Thymus (tissue), 11 donors: ENCODE measurements at regions not wholly inside any gene's neighbourhood (a gene's known extent, or its start where the extent isn't known, plus 50 kb on each side); places are given as distances from the start of the nearest gene placed in this dataset.

ENCODE experiments used
- DNase-seq, 9 donors: peaks; one replicate each; pipeline ENCODE4 v3.0.0-alpha.2; 2013; ENCODE audit warnings: low spot score in 9 of 9, low read depth in 6 of 9, missing footprints in 1 of 9
- H3K27ac ChIP-seq, 2 donors: one replicate each; pipeline ENCODE4 v1.5.1; 2013; ENCODE audit warnings: control low read depth in 1 of 2, low read depth in 1 of 2, low read length in 1 of 2, mild to moderate bottlenecking in 1 of 2, moderate library complexity in 1 of 2
- H3K27me3 ChIP-seq, 2 donors: one replicate each; pipeline ENCODE4 v1.5.1; 2013; ENCODE audit warnings: low read length in 1 of 2; ENCODE audit not compliant: control insufficient read depth in 2 of 2, insufficient read depth in 1 of 2
- H3K36me3 ChIP-seq, 2 donors: one replicate each; pipeline ENCODE4 v1.5.1; 2013; ENCODE audit warnings: low read length in 1 of 2, mild to moderate bottlenecking in 1 of 2, moderate library complexity in 1 of 2; ENCODE audit not compliant: control insufficient read depth in 2 of 2, insufficient read depth in 2 of 2
- H3K4me1 ChIP-seq, 2 donors: one replicate each; pipeline ENCODE4 v1.5.1; 2013; ENCODE audit warnings: low read length in 2 of 2; ENCODE audit not compliant: control insufficient read depth in 2 of 2, insufficient read depth in 2 of 2
- H3K4me3 ChIP-seq, 2 donors: one replicate each; pipeline ENCODE4 v1.5.1; 2013; ENCODE audit warnings: low read length in 2 of 2, control low read depth in 1 of 2, mild to moderate bottlenecking in 1 of 2
- H3K9me3 ChIP-seq, 2 donors: one replicate each; pipeline ENCODE4 v1.5.1; 2013; ENCODE audit warnings: low read length in 1 of 2, mild to moderate bottlenecking in 1 of 2; ENCODE audit not compliant: control insufficient read depth in 2 of 2, insufficient read depth in 1 of 2
- WGBS: extraction: QIAGEN DNeasy Blood & Tissue Kit; methylation state at CpG from one replicate; pipeline ENCODE4 v1.1.7; 2013; 5-methylcytosine and 5-hydroxymethylcytosine counted together
- donor health status: healthy.

DNA sequence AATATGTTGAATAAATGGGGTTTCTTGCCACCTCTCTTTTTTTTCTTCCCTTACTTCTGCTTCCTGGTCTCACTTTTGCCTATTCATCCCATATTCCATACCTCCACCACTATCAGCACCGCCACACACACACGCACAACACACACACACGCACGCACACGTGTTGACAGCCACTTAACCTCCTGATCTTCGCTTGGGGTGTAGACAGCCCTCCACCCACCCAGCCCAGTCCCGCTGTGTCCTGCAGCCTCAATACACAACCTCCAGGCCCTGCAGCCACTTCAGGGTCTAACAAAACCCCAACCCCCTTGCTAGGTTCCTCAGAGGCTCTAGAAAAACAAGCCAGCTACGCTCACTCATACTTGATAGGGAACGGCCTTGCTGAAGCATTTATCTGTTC, 72.3 kb downstream of the LINC00237 start:
- Histone ChIP-seq H3K4me3 (no peak overlapping the region), H3K27ac (no peak overlapping the region), H3K27me3 (no peaks in the 10 kb centered on the region), H3K4me1 (no peaks in the 10 kb centered on the region), H3K36me3 (no peaks in the 10 kb centered on the region), H3K9me3 (no peaks in the 10 kb centered on the region)
- DNase-seq, result no peak
- 93% methylated on average over 9 of the region's 9 CpGs for WGBS

DNA sequence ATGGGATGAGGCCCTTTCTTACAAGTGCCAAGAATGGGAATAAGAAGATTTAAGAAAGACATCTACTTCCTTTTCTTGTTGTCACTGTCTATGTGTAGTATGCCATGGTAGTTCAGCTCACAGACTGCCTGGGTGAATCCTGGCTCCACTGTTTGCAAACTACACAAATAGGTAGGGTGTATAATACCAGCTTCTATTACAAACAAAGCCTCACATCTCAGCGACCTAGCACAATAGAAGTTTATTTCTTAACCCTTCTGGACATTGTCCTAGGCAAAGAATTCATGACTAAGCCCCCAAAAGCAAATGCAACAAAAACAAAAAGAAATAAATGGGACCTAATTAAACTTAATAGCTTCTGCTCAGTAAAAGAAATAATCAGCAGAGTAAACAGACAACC, 74.5 kb downstream of the LINC00237 start:
- no peaks in the 10 kb centered on the region for H3K9me3 ChIP-seq
- no peak overlapping the region for H3K4me3 ChIP-seq
- no peak for DNase-seq
- no peak overlapping the region for H3K27ac ChIP-seq
- no peaks in the 10 kb centered on the region for H3K27me3 ChIP-seq
- H3K4me1 ChIP-seq, result no peaks in the 10 kb centered on the region
- H3K36me3 ChIP-seq, result no peaks in the 10 kb centered on the region
- 63% methylated on average over 1 of the region's 1 CpG for WGBS

DNA sequence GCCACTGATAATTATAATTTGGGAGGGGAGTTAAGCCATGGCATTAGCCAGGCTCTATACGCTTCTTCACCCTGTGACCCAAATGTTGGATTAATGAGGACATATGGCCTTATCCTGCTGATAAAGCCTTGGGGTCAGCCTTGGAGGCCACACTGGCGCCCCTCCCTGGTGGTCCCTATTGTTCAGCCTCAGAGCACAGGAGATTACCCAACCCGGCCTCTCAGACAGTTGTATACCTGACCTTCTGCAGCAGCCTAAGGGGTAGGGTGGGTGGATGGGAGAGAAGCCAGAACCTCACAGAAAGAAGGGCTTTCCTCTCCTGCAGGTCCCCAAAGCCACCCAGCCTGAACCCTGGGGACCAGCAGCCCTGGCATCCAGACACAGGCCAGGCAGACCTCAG, 76.8 kb downstream of the LINC00237 start:
- no peaks in the 10 kb centered on the region for H3K36me3 ChIP-seq
- DNase-seq, result no peak
- H3K4me3 ChIP-seq, result no peak overlapping the region
- no peaks in the 10 kb centered on the region for H3K27me3 ChIP-seq
- no peaks in the 10 kb centered on the region for H3K9me3 ChIP-seq
- H3K4me1 ChIP-seq, result no peaks in the 10 kb centered on the region
- no peak overlapping the region for H3K27ac ChIP-seq
- WGBS, result 87% methylated on average over 3 of the region's 3 CpGs

DNA sequence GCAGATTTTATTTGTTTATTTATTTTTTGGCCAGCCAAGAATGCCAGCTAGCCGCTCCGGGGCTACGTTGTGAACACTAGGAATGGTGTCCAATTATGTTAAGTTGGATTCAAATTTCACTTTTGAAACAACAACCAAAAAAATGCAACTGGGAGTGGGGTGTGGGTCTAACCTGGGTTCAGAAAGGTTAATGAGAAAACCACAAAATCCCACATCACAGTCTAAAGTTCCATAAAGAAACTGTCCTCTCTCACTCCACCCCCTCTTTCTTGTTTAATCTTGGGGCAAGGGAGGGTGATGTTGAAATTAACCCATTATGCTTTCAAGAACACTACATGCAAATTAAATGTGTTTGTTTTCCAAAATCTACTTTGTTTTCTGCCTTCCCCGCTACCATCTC, 77.2 kb downstream of the LINC00237 start:
- 97% methylated on average over 4 of the region's 4 CpGs for WGBS
- Histone ChIP-seq H3K4me1 (no peaks in the 10 kb centered on the region), H3K36me3 (no peaks in the 10 kb centered on the region), H3K27me3 (no peaks in the 10 kb centered on the region), H3K4me3 (no peak overlapping the region), H3K27ac (no peak overlapping the region), H3K9me3 (no peaks in the 10 kb centered on the region)
- DNase-seq, result no peak

DNA sequence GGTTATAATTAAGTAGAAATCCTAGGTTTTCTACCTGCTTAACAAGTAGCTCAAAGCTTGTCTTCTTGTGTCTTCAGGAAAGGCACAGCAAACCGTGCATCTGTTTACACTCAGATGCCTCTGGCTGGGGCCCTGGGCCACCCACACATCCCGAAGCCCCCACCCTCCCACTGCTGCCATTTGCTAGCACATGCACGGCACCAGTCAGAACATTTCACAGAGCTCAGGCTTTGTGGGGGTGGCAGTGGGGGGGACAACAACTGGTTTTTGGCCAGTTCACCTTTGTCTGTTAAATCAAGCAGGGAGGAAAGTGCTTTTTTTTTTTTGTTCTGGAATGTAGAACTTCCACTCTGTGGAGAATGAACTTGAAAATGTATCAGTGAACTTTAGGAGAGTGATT, 77.7 kb downstream of the LINC00237 start:
- WGBS, result 46% methylated on average over 3 of the region's 3 CpGs
- DNase-seq, result no peak
- Histone ChIP-seq H3K27ac (no peak overlapping the region), H3K27me3 (no peaks in the 10 kb centered on the region), H3K9me3 (no peaks in the 10 kb centered on the region), H3K4me3 (no peak overlapping the region), H3K4me1 (no peaks in the 10 kb centered on the region), H3K36me3 (no peaks in the 10 kb centered on the region)

DNA sequence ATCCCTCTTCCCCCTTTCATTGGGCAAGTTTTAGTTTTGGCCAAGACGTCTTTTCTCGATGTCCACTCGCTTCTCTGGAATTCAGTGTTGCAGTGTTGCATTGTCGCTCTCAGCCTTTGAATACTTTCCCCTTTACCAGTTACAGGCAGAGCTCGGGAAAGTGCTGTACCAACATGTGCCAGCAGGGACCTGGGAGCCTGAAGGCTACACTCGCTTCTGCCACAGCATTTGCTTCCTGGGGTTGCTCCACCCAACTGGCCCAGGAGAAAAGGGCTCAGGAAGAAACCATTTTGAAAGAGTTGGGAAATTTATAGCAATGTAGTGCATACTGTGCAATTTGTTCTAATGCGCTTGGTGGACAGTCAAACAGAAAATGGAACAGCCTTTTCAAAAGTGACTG, 78.6 kb downstream of the LINC00237 start:
- Histone ChIP-seq H3K4me3 (no peak overlapping the region), H3K27me3 (no peaks in the 10 kb centered on the region), H3K36me3 (no peaks in the 10 kb centered on the region), H3K4me1 (no peaks in the 10 kb centered on the region), H3K27ac (no peak overlapping the region), H3K9me3 (no peaks in the 10 kb centered on the region)
- 68% methylated on average over 7 of the region's 7 CpGs for WGBS
- DNase-seq, result no peak

DNA sequence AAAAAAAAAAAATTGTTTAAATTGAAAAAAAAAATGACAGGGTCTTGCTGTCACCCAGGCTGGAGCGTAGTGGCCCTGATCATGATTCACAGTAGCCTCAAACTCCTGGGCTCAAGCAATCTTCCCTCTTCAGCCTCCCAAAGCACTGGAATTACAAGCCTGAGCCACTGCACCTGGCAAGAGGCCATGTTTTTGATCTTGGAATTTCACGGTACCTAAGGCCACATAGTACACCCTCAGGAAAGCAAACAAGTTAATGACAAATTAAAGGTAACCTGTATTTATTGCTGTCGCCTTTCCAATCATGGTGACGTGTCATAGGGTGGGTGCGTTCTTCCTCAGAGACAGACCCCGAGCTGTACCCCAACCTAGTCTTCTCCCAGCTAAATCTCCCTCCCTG, 79.2 kb downstream of the LINC00237 start:
- no peak overlapping the region for H3K4me3 ChIP-seq
- 92% methylated on average over 6 of the region's 6 CpGs for WGBS
- no peak for DNase-seq
- no peak overlapping the region for H3K27ac ChIP-seq
- H3K36me3 ChIP-seq, result no peaks in the 10 kb centered on the region
- H3K9me3 ChIP-seq, result no peaks in the 10 kb centered on the region
- H3K27me3 ChIP-seq, result no peaks in the 10 kb centered on the region
- H3K4me1 ChIP-seq, result no peaks in the 10 kb centered on the region

DNA sequence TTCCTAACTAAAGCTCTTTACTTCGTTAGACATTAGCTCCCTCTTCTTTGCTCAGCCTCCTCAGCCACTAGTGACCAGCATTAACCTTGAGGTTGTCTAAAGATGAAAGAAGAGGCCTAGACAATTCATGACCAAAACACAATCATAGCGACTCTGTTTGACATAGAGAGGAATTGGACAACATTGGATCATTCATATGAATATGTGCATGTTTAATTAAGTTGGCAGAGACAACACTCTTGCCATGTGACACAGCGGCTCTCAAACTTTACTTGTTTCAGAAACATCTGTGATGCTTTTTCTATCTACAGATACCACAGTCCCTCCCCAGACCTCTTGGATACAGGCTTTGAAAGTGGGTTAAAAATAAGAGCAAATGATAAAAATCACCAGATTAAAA, 81.7 kb downstream of the LINC00237 start:
- 93% methylated on average over 3 of the region's 3 CpGs for WGBS
- no peaks in the 10 kb centered on the region for H3K4me1 ChIP-seq
- H3K27me3 ChIP-seq, result peaks cover 5 to 21% of the 10 kb centered on the region in 2 donors
- no peak overlapping the region for H3K27ac ChIP-seq
- H3K4me3 ChIP-seq, result no peak overlapping the region
- H3K36me3 ChIP-seq, result no peaks in the 10 kb centered on the region
- no peak for DNase-seq
- H3K9me3 ChIP-seq, result no peaks in the 10 kb centered on the region

DNA sequence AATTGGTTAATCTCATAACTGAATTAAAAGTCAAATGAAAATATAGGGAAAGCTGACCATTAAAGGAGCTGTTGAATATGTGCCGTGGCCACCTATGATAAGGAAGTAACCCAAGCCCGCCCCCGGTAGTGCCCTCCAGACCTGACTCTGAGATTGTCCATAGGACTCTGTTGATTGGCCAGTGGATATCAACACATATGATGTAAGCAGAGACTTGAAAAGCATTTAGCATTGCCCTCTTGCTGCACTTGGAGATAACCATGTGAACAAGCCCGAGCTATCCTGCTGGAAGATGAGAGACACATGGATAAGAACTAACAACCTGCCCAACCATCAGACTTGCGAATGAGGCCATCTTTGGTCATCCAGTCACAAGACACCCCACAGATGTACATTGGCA, 83.2 kb downstream of the LINC00237 start:
- H3K9me3 ChIP-seq, result no peaks in the 10 kb centered on the region
- WGBS, result 97% methylated on average over 5 of the region's 5 CpGs
- H3K27ac ChIP-seq, result no peak overlapping the region
- H3K36me3 ChIP-seq, result no peaks in the 10 kb centered on the region
- H3K4me3 ChIP-seq, result no peak overlapping the region
- no peaks in the 10 kb centered on the region for H3K4me1 ChIP-seq
- peaks cover 5 to 36% of the 10 kb centered on the region in 2 donors for H3K27me3 ChIP-seq
- no peak for DNase-seq

DNA sequence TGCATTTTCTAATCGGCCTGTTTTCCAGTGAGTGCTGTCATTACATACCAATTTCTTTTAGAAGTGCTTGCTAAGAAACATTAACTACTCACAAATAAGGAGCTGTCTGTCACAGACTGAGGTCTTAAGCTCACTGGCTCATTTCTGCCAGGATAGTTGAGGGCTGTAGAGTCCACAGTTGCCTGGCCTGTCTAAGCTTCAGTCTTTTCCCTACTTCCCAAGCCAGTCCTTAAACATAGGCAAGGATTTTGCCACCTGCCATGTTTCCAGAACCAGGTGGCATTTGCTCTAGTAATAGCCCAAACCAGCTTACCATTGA, 84.7 kb downstream of the LINC00237 start:
- WGBS, result 75% methylated on average over 1 of the region's 1 CpG
- Histone ChIP-seq H3K4me1 (no peaks in the 10 kb centered on the region), H3K27ac (no peak overlapping the region), H3K27me3 (peaks cover 5 to 41% of the 10 kb centered on the region in 2 donors), H3K36me3 (no peaks in the 10 kb centered on the region), H3K4me3 (no peak overlapping the region), H3K9me3 (no peaks in the 10 kb centered on the region)
- no peak for DNase-seq
